Skin epidermis (tissue), 12 donors: ENCODE measurements at regions not wholly inside any gene's neighbourhood (a gene's known extent, or its start where the extent isn't known, plus 50 kb on each side); places are given as distances from the start of the nearest gene placed in this dataset.

Experiments
- H3K27ac ChIP-seq, 21 experiments: fragments of 200-600 bp; sonication (generic) in 11 of 21; one replicate each; pipeline ENCODE4 v1.5.0; 2020; ENCODE audit warnings: mild to moderate bottlenecking in 3 of 21, inconsistent platforms in 2 of 21, moderate library complexity in 2 of 21
- H3K4me3 ChIP-seq, 7 experiments: fragments of 200-600 bp; sonication (generic) in 2 of 7; one replicate each; pipeline ENCODE4 v1.5.0; 2020; ENCODE audit warnings: inconsistent platforms in 2 of 7, mild to moderate bottlenecking in 2 of 7, moderate library complexity in 1 of 7

- Histone ChIP-seq H3K27ac (no peak overlapping the region), H3K4me3 (no peak overlapping the region)
Observed at GRCh38 chr2:56505885-56506284, 322.1 kb downstream of the CCDC85A start.

GRCh38 chr2:56508662-56509061, 324.9 kb downstream of the CCDC85A start:
- Histone ChIP-seq H3K27ac (no peak overlapping the region), H3K4me3 (no peak overlapping the region)

- Histone ChIP-seq H3K4me3 (no peak overlapping the region), H3K27ac (no peak overlapping the region)
Observed at GRCh38 chr2:56510610-56511009, 326.8 kb downstream of the CCDC85A start.

GRCh38 chr2:56515399-56515798, 331.6 kb downstream of the CCDC85A start:
- no peak overlapping the region for H3K27ac ChIP-seq

GRCh38 chr2:56519806-56520205, 336.0 kb downstream of the CCDC85A start:
- no peak overlapping the region for H3K27ac ChIP-seq
- H3K4me3 ChIP-seq: no peak overlapping the region

More at GRCh38 chr2:56515399-56515798, 331.6 kb downstream of the CCDC85A start:
- H3K4me3 ChIP-seq: no peak overlapping the region

GRCh38 chr2:56522605-56523089, 338.9 kb downstream of the CCDC85A start:
- Histone ChIP-seq H3K27ac (no peak overlapping the region), H3K4me3 (no peak overlapping the region)

- H3K27ac ChIP-seq: no peak overlapping the region
- no peak overlapping the region for H3K4me3 ChIP-seq
Observed at GRCh38 chr2:56523816-56524215, 340.0 kb downstream of the CCDC85A start.

GRCh38 chr2:56531668-56532420, 348.1 kb downstream of the CCDC85A start:
- no peak overlapping the region for H3K4me3 ChIP-seq
- H3K27ac ChIP-seq: no peak overlapping the region

- no peak overlapping the region for H3K4me3 ChIP-seq
- no peak overlapping the region for H3K27ac ChIP-seq
Observed at GRCh38 chr2:56534321-56534720, 350.5 kb downstream of the CCDC85A start.

GRCh38 chr2:56537756-56538155, 354.0 kb downstream of the CCDC85A start:
- Histone ChIP-seq H3K27ac (no peak overlapping the region), H3K4me3 (no peak overlapping the region)

GRCh38 chr2:56539618-56540017, 355.8 kb downstream of the CCDC85A start:
- Histone ChIP-seq H3K27ac (no peak overlapping the region), H3K4me3 (no peak overlapping the region)

- no peak overlapping the region for H3K4me3 ChIP-seq
- no peak overlapping the region for H3K27ac ChIP-seq
Observed at GRCh38 chr2:56540467-56540866, 356.7 kb downstream of the CCDC85A start.

- H3K27ac ChIP-seq: no peak overlapping the region
- H3K4me3 ChIP-seq: no peak overlapping the region
Observed at GRCh38 chr2:56540916-56541315, 357.1 kb downstream of the CCDC85A start.

GRCh38 chr2:56542213-56542612, 358.4 kb downstream of the CCDC85A start:
- no peak overlapping the region for H3K27ac ChIP-seq
- H3K4me3 ChIP-seq: no peak overlapping the region

GRCh38 chr2:56565143-56565542, 381.4 kb downstream of the CCDC85A start:
- no peak overlapping the region for H3K4me3 ChIP-seq
- no peak overlapping the region for H3K27ac ChIP-seq

- H3K4me3 ChIP-seq: no peak overlapping the region
Observed at GRCh38 chr2:56571074-56571473, 387.3 kb downstream of the CCDC85A start.

GRCh38 chr2:56576001-56576400, 392.2 kb downstream of the CCDC85A start:
- no peak overlapping the region for H3K27ac ChIP-seq
- no peak overlapping the region for H3K4me3 ChIP-seq

More at GRCh38 chr2:56571074-56571473, 387.3 kb downstream of the CCDC85A start:
- H3K27ac ChIP-seq: no peak overlapping the region

- H3K4me3 ChIP-seq: no peak overlapping the region
Observed at GRCh38 chr2:56580242-56580641, 396.5 kb downstream of the CCDC85A start.

GRCh38 chr2:56582570-56582969, 398.8 kb downstream of the CCDC85A start:
- no peak overlapping the region for H3K4me3 ChIP-seq
- H3K27ac ChIP-seq: no peak overlapping the region

More at GRCh38 chr2:56580242-56580641, 396.5 kb downstream of the CCDC85A start:
- H3K27ac ChIP-seq: no peak overlapping the region

- no peak overlapping the region for H3K27ac ChIP-seq
Observed at GRCh38 chr2:56583796-56584315, 400.1 kb downstream of the CCDC85A start.

GRCh38 chr2:56587456-56587855, 403.7 kb downstream of the CCDC85A start:
- Histone ChIP-seq H3K27ac (no peak overlapping the region), H3K4me3 (no peak overlapping the region)

More at GRCh38 chr2:56583796-56584315, 400.1 kb downstream of the CCDC85A start:
- H3K4me3 ChIP-seq: no peak overlapping the region
